WTC11 (cell line): ENCODE measurements at regions not wholly inside any gene's neighbourhood (a gene's known extent, or its start where the extent isn't known, plus 50 kb on each side); places are given as distances from the start of the nearest gene placed in this dataset.

Experiments
- NR1H2 ChIP-seq: sonication (generic); formaldehyde crosslinking; IDR thresholded peaks from 2 replicates; pipeline ENCODE4 v1.9.0; 2021; ENCODE audit warnings: mild to moderate bottlenecking, moderate library complexity, missing genetic modification reagents
- ZBTB21 ChIP-seq: sonication (generic); formaldehyde crosslinking; IDR thresholded peaks from 2 replicates; pipeline ENCODE4 v1.8.1; 2023; ENCODE audit warnings: mild to moderate bottlenecking, missing genetic modification reagents, borderline replicate concordance
- TF ChIP-seq, protein P1 (sequence below): fragments of 200-600 bp; IDR thresholded peaks from 2 replicates; pipeline ENCODE4 v1.8.0; 2022; ENCODE audit warnings: antibody characterized with exemption

GRCh38 chr4:159017323-159018026, 85.4 kb upstream of the RAPGEF2 start:
- TF ChIP-seq, protein P1, sequence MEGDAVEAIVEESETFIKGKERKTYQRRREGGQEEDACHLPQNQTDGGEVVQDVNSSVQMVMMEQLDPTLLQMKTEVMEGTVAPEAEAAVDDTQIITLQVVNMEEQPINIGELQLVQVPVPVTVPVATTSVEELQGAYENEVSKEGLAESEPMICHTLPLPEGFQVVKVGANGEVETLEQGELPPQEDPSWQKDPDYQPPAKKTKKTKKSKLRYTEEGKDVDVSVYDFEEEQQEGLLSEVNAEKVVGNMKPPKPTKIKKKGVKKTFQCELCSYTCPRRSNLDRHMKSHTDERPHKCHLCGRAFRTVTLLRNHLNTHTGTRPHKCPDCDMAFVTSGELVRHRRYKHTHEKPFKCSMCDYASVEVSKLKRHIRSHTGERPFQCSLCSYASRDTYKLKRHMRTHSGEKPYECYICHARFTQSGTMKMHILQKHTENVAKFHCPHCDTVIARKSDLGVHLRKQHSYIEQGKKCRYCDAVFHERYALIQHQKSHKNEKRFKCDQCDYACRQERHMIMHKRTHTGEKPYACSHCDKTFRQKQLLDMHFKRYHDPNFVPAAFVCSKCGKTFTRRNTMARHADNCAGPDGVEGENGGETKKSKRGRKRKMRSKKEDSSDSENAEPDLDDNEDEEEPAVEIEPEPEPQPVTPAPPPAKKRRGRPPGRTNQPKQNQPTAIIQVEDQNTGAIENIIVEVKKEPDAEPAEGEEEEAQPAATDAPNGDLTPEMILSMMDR, result no peak
- no peak for TF ChIP-seq ZBTB21 (CRISPR knock-in tag)
- no peak for TF ChIP-seq NR1H2 (CRISPR knock-in tag)
